Endothelial cell of umbilical vein (primary cell): ENCODE measurements at regions not wholly inside any gene's neighbourhood (a gene's known extent, or its start where the extent isn't known, plus 50 kb on each side); places are given as distances from the start of the nearest gene placed in this dataset.

Experiments
- BruUV-seq: library from RNA; stranded (reverse); fragments of 400-500 nt; replicated peaks from 2 replicates; lab custom pipeline; 2021; lab: Mats Ljungman, UMichigan
- CTCF ChIA-PET: fragments of 300-600, 350-600 bp; sonication (Branson Sonifier 250); formaldehyde crosslinking; loops from one replicate; lab custom pipeline; 2021; ENCODE audit warnings: antibody characterized with exemption, inconsistent platforms; lab: Charles Lee
- POLR2A ChIA-PET: fragments of 300-600, 350-600 bp; sonication (Branson Sonifier 250); formaldehyde crosslinking; loops from one replicate; lab custom pipeline; 2021; ENCODE audit warnings: antibody characterized with exemption, inconsistent platforms; lab: Charles Lee
- DNase-seq: peaks from one replicate; pipeline ENCODE4 v3.0.0-alpha.2; 2011; ENCODE audit warnings: low read depth, low spot score
- FAIRE-seq: peaks from 2 replicates; lab custom pipeline; 2011; peaks lifted over from hg19 to GRCh38; lab: Jason Lieb, UNC
- H2AFZ ChIP-seq: 2 replicates; pipeline ENCODE4 v1.6.0; 2012; ENCODE audit warnings: low read depth, low read length, control low read depth, inconsistent platforms
- H3K27ac ChIP-seq: 2 replicates; pipeline ENCODE4 v1.5.1; 2011; ENCODE audit warnings: low read depth, mild to moderate bottlenecking, control low read depth, low read length, moderate library complexity; ENCODE audit not compliant: insufficient read depth
- H3K27me3 ChIP-seq, 2 experiments: 2 replicates each; pipeline versions ENCODE4 v1.6.0 to v1.6.1; 2011; ENCODE audit warnings: low read length in 2 of 2, mixed read lengths in 1 of 2; ENCODE audit not compliant: control insufficient read depth in 2 of 2, insufficient read depth in 2 of 2
- H3K36me3 ChIP-seq, 2 experiments: 2 replicates in 1 of 2; 3 replicates in 1 of 2; pipeline ENCODE4 v1.5.1; 2011; ENCODE audit warnings: low read length in 2 of 2, mild to moderate bottlenecking in 1 of 2, moderate library complexity in 1 of 2; ENCODE audit not compliant: control insufficient read depth in 2 of 2, insufficient read depth in 2 of 2; ENCODE audit errors: extremely low read depth in 1 of 2
- H3K4me1 ChIP-seq: 3 replicates; pipeline ENCODE4 v1.5.1; 2011; ENCODE audit warnings: mild to moderate bottlenecking, low read length; ENCODE audit not compliant: control insufficient read depth, insufficient read depth; ENCODE audit errors: extremely low read depth
- H3K4me2 ChIP-seq: 2 replicates; pipeline ENCODE4 v1.6.1; 2011; ENCODE audit warnings: low read length, control low read depth, mixed read lengths; ENCODE audit not compliant: insufficient read depth
- H3K4me3 ChIP-seq, 3 experiments: fragments of 200-600 bp in 1 of 3; sonication (generic), shearing (Covaris generic) in 1 of 3; replicated peaks in 1 of 3; 2 replicates each; pipeline ENCODE4 v1.5.1; 2011 to 2016; ENCODE audit warnings: control low read depth in 3 of 3, low read length in 3 of 3, mild to moderate bottlenecking in 2 of 3, inconsistent platforms in 1 of 3, low read depth in 1 of 3, moderate library complexity in 1 of 3; ENCODE audit not compliant: insufficient read depth in 1 of 3
- H3K79me2 ChIP-seq: 2 replicates; pipeline ENCODE4 v1.6.0; 2012; ENCODE audit warnings: low read length, inconsistent platforms; ENCODE audit not compliant: control insufficient read depth, insufficient read depth
- H3K9ac ChIP-seq: replicated peaks from 2 replicates; pipeline ENCODE3; 2011; ENCODE audit warnings: low read length, control low read depth; ENCODE audit not compliant: insufficient read depth; ENCODE audit errors: extremely low read depth
- H3K9me1 ChIP-seq: replicated peaks from 3 replicates; pipeline ENCODE4 v1.6.0; 2011; ENCODE audit warnings: mild to moderate bottlenecking, low read length; ENCODE audit not compliant: control insufficient read depth, insufficient read depth; ENCODE audit errors: extremely low read depth
- H3K9me3 ChIP-seq: replicated peaks from 2 replicates; pipeline ENCODE4 v1.5.1; 2012; ENCODE audit warnings: low read length, inconsistent platforms; ENCODE audit not compliant: control insufficient read depth, insufficient read depth
- H4K20me1 ChIP-seq: replicated peaks from 2 replicates; pipeline ENCODE3; 2011; ENCODE audit warnings: mild to moderate bottlenecking, low read length; ENCODE audit not compliant: control insufficient read depth, insufficient read depth; ENCODE audit errors: extremely low read depth
- EZH2 ChIP-seq: IDR thresholded peaks from 2 replicates; pipeline ENCODE4 v1.6.1; 2012; ENCODE audit warnings: borderline replicate concordance, low read depth, mild to moderate bottlenecking, moderate library complexity, low read length, inconsistent platforms; ENCODE audit not compliant: severe bottlenecking
- FOS ChIP-seq: IDR thresholded peaks from 2 replicates; pipeline ENCODE4 v1.6.1; 2011; ENCODE audit warnings: mild to moderate bottlenecking, low read length, moderate library complexity, borderline replicate concordance; ENCODE audit not compliant: insufficient read depth
- GATA2 ChIP-seq: IDR thresholded peaks from 2 replicates; pipeline ENCODE4 v1.7.0; 2011; ENCODE audit warnings: low read depth, mild to moderate bottlenecking, moderate library complexity, mixed read lengths, low read length; ENCODE audit not compliant: insufficient read length, insufficient read depth
- JUN ChIP-seq: IDR thresholded peaks from 2 replicates; pipeline ENCODE4 v1.6.1; 2011; ENCODE audit warnings: borderline replicate concordance, low read depth; ENCODE audit not compliant: insufficient read length, insufficient read depth
- MYC ChIP-seq: IDR thresholded peaks from one replicate; pipeline ENCODE4 v1.6.1; 2011; ENCODE audit warnings: mild to moderate bottlenecking, low read depth, low read length
- POLR2A ChIP-seq: IDR thresholded peaks from 2 replicates; pipeline ENCODE4 v1.6.1; 2012; ENCODE audit warnings: low read depth, mild to moderate bottlenecking, control low read depth, low read length
- POLR2AphosphoS5 ChIP-seq: IDR thresholded peaks from 2 replicates; pipeline ENCODE4 v1.6.1; 2012; ENCODE audit warnings: low read depth, mild to moderate bottlenecking, control low read depth, low read length, moderate library complexity; ENCODE audit not compliant: insufficient read depth
- dilution Hi-C: fragments of 300-500 bp; cut with MboI; formaldehyde crosslinking; loops from one replicate; pipeline ENCODE4 v1.15.0; 2019; ENCODE audit warnings: low sequenced_read_pairs; ENCODE audit not compliant: extremely low pct_ligation_motif_present
- intact Hi-C: fragments of 100-400 bp; cut with micrococcal nuclease; formaldehyde crosslinking; loops from one replicate; pipeline ENCODE4 v1.10.0; 2022
- TF ChIP-seq, protein P1 (sequence below), 2 donors: IDR thresholded peaks; 1 replicate in 1 of 2; 2 replicates in 1 of 2; pipeline ENCODE4 v1.5.1; 2011; ENCODE audit warnings: low read length in 2 of 2, mild to moderate bottlenecking in 2 of 2, moderate library complexity in 2 of 2, control low read depth in 1 of 2, inconsistent platforms in 1 of 2, low read depth in 1 of 2; ENCODE audit not compliant: insufficient read depth in 1 of 2; ENCODE audit errors: extremely low read depth in 1 of 2
- TF ChIP-seq, protein P2 (sequence below): IDR thresholded peaks from 2 replicates; pipeline ENCODE4 v1.6.1; 2011; ENCODE audit not compliant: insufficient read depth, insufficient read length

GRCh38 chr5:23884405-23885031 lies 377.1 kb downstream of the PRDM9 start:
- Histone ChIP-seq H3K9me1 (no peaks in the 10 kb centered on the region), H3K9ac (no peak overlapping the region), H3K27ac (no peak overlapping the region), H4K20me1 (no peaks in the 10 kb centered on the region), H3K4me3 (no peak overlapping the region), H3K9me3 (no peaks in the 10 kb centered on the region), H2AFZ (no peak overlapping the region), H3K4me1 (no peaks in the 10 kb centered on the region), H3K36me3 (no peaks in the 10 kb centered on the region), H3K79me2 (no peaks in the 10 kb centered on the region), H3K4me2 (no peak overlapping the region), H3K27me3 (no peaks in the 10 kb centered on the region)
- POLR2A ChIA-PET, result no interaction called here
- no TSS peak for BruUV-seq
- DNase-seq, result no peak
- TF ChIP-seq JUN (no peak), FOS (no peak), MYC (no peak), POLR2AphosphoS5 (no peak), GATA2 (no peak), EZH2 (no peak), POLR2A (no peak)
- TF ChIP-seq, protein P1, sequence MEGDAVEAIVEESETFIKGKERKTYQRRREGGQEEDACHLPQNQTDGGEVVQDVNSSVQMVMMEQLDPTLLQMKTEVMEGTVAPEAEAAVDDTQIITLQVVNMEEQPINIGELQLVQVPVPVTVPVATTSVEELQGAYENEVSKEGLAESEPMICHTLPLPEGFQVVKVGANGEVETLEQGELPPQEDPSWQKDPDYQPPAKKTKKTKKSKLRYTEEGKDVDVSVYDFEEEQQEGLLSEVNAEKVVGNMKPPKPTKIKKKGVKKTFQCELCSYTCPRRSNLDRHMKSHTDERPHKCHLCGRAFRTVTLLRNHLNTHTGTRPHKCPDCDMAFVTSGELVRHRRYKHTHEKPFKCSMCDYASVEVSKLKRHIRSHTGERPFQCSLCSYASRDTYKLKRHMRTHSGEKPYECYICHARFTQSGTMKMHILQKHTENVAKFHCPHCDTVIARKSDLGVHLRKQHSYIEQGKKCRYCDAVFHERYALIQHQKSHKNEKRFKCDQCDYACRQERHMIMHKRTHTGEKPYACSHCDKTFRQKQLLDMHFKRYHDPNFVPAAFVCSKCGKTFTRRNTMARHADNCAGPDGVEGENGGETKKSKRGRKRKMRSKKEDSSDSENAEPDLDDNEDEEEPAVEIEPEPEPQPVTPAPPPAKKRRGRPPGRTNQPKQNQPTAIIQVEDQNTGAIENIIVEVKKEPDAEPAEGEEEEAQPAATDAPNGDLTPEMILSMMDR (IDR thresholded peaks at IDR 0.05; ENCODE audit: extremely low read depth in 1 of 2, insufficient read depth in 1 of 2, low read depth in 1 of 2, low read length in 2 of 2), result no peak
- TF ChIP-seq, protein P2, sequence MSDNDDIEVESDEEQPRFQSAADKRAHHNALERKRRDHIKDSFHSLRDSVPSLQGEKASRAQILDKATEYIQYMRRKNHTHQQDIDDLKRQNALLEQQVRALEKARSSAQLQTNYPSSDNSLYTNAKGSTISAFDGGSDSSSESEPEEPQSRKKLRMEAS, result no peak
- dilution Hi-C loops, result no loop called here
- intact Hi-C loops, result no loop called here
- FAIRE-seq, result no peak
- CTCF ChIA-PET, result no interaction called here
